ENCODE measurements at regions not wholly inside any gene's neighbourhood (a gene's known extent, or its start where the extent isn't known, plus 50 kb on each side); places are given as distances from the start of the nearest gene placed in this dataset.

DNA sequence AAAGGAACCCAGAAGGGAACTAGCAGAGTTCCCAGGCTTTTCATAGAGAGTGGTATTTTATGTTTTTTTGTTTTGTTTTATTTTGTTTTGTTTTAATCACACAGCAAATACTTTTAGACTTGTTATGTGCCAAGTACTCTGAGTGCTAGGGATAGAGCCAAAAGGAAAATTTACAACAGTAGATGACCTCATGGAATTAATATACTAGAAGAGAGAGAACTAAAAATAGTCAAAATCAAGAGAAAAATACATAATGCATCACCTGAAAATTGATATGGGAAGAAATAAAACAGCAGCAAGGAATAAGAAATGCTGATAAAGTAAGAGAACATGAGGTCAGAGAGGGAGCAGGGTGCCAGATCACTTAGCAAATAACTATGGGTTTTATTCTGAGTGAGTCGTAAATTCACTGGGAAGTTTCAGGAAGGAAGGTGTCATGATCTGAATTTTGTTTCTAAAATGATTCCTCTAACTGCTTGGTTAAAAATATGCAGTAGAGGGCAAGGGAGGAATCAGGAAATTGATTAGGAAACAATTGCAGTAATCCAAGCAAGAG is 351.0 kb downstream of the ANKRD7 start:
- H3K27me3 ChIP-seq (ENCODE audit: control insufficient read depth in 1 of 2, insufficient read depth in 1 of 2, low read length in 2 of 2), result no peaks in the 10 kb centered on the region
- H3K9ac ChIP-seq (ENCODE audit: low read length), result no peak overlapping the region
- no peak overlapping the region for H2BK12ac ChIP-seq (ENCODE audit: low read length in 2 of 2)
- no peak overlapping the region for H3K4me2 ChIP-seq (ENCODE audit: low read length, poor library complexity, severe bottlenecking)
- no peak overlapping the region for H2AFZ ChIP-seq (ENCODE audit: low read depth, low read length)
- no peak for DNase-seq
- no peak overlapping the region for H4K91ac ChIP-seq (ENCODE audit: low read length)
- no peak overlapping the region for H3K14ac ChIP-seq (ENCODE audit: low read length in 2 of 2)
- H3K18ac ChIP-seq (ENCODE audit: low read depth in 1 of 2, low read length in 2 of 2), result no peak overlapping the region
- no peak overlapping the region for H3K23ac ChIP-seq (ENCODE audit: low read length in 2 of 2)
- no peaks in the 10 kb centered on the region for H3K4me1 ChIP-seq (ENCODE audit: control insufficient read depth, insufficient read depth, low read depth, low read length)
- no peaks in the 10 kb centered on the region for H3K36me3 ChIP-seq (ENCODE audit: control insufficient read depth in 1 of 2, insufficient read depth in 2 of 2, low read depth in 1 of 2, low read length in 2 of 2)
- H3K4me3 ChIP-seq (ENCODE audit: insufficient read depth in 1 of 2, low read depth in 1 of 2, low read length in 2 of 2), result no peak overlapping the region
- no peak overlapping the region for H3K4ac ChIP-seq (ENCODE audit: low read depth in 1 of 2, low read length in 2 of 2)
- H2BK120ac ChIP-seq (ENCODE audit: low read depth, low read length), result no peak overlapping the region
- H3K27ac ChIP-seq (ENCODE audit: low read length, poor library complexity, severe bottlenecking), result no peak overlapping the region
- H2BK15ac ChIP-seq (ENCODE audit: low read depth, poor library complexity, severe bottlenecking), result no peak overlapping the region
- H4K8ac ChIP-seq (ENCODE audit: low read length), result no peak overlapping the region
- H3K9me3 ChIP-seq (ENCODE audit: control insufficient read depth, low read length), result no peaks in the 10 kb centered on the region
- H3K79me1 ChIP-seq (replicated peaks; ENCODE audit: low read length, poor library complexity, severe bottlenecking), result no peaks in the 10 kb centered on the region
- H2BK5ac ChIP-seq (ENCODE audit: low read depth, low read length, poor library complexity, severe bottlenecking), result no peak overlapping the region
- H2AK5ac ChIP-seq (ENCODE audit: low read length, severe bottlenecking), result no peak overlapping the region
- WGBS, result 88% methylated on average over 1 of the region's 1 CpG

DNA sequence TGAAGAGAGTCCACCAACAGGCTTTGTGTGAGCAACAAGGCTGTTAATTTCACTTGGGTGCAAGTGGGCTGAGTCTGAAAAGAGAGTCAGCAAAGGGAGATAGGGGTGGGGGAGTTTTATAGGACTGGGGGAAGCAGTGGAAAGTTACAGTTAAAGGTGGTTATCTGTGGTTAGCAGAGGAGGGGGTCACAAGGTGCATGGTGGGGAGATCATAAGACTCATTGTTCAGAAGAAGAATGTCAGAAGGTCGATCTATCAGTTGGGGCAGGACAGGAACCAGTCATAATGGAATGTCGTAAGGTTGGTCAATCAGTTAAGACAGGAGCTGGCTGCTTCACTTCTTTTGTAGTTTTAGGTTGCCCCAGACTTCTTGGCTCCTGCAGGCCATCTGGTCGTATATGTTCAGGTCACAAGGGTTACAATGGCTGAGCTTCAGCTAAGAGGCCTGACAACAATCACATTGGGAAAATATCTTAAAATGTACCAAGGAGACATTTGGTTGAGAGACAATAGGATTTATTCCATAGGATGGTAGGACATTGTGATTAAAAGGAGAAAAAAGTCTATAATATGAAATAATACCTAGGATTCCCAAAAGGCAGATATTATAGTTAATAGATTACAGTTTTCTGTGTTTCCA is 356.4 kb downstream of the ANKRD7 start:
- Histone ChIP-seq H3K79me1 (replicated peaks; ENCODE audit: low read length, poor library complexity, severe bottlenecking) (no peaks in the 10 kb centered on the region), H3K18ac (ENCODE audit: low read depth in 1 of 2, low read length in 2 of 2) (peak overlapping the region in 1 of 2 experiments; percentile 33), H3K4me1 (ENCODE audit: control insufficient read depth, insufficient read depth, low read depth, low read length) (no peaks in the 10 kb centered on the region), H2BK120ac (ENCODE audit: low read depth, low read length) (no peak overlapping the region), H3K36me3 (ENCODE audit: control insufficient read depth in 1 of 2, insufficient read depth in 2 of 2, low read depth in 1 of 2, low read length in 2 of 2) (no peaks in the 10 kb centered on the region), H3K23ac (ENCODE audit: low read length in 2 of 2) (no peak overlapping the region), H2BK15ac (ENCODE audit: low read depth, poor library complexity, severe bottlenecking) (no peak overlapping the region), H4K8ac (ENCODE audit: low read length) (no peak overlapping the region), H3K27ac (ENCODE audit: low read length, poor library complexity, severe bottlenecking) (no peak overlapping the region), H3K4me3 (ENCODE audit: insufficient read depth in 1 of 2, low read depth in 1 of 2, low read length in 2 of 2) (no peak overlapping the region), H3K9ac (ENCODE audit: low read length) (no peak overlapping the region), H3K14ac (ENCODE audit: low read length in 2 of 2) (no peak overlapping the region), H3K9me3 (ENCODE audit: control insufficient read depth, low read length) (no peaks in the 10 kb centered on the region), H2BK5ac (ENCODE audit: low read depth, low read length, poor library complexity, severe bottlenecking) (no peak overlapping the region), H4K91ac (ENCODE audit: low read length) (no peak overlapping the region), H2AK5ac (ENCODE audit: low read length, severe bottlenecking) (no peak overlapping the region), H3K27me3 (ENCODE audit: control insufficient read depth in 1 of 2, insufficient read depth in 1 of 2, low read length in 2 of 2) (no peaks in the 10 kb centered on the region), H3K4ac (ENCODE audit: low read depth in 1 of 2, low read length in 2 of 2) (no peak overlapping the region), H2BK12ac (ENCODE audit: low read length in 2 of 2) (no peak overlapping the region), H3K4me2 (ENCODE audit: low read length, poor library complexity, severe bottlenecking) (no peak overlapping the region), H2AFZ (ENCODE audit: low read depth, low read length) (no peak overlapping the region)
- DNase-seq, result no peak
- WGBS, result 56% methylated on average over 3 of the region's 3 CpGs

DNA sequence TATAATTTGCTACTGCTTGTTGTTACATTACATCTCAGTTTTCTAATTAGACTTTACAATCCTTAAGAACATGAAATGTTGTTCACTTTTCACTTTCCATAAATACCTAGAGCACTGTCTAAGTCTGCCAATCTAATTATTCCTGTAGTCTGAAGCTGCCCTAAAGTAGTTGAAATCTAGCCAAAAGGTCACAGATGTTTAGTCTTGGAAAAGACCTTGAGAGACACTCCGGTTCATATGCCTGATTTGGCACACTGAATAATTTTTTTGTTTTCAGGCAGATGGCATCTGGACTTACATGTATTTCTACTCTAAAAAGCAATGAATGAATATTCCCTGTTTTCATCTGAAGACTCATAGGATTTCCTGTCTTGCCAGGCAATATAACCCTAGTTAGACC is 359.1 kb downstream of the ANKRD7 start:
- H2BK12ac ChIP-seq (ENCODE audit: low read length in 2 of 2), result no peak overlapping the region
- WGBS, result 60% methylated on average over 1 of the region's 1 CpG
- no peak overlapping the region for H2BK5ac ChIP-seq (ENCODE audit: low read depth, low read length, poor library complexity, severe bottlenecking)
- H4K91ac ChIP-seq (ENCODE audit: low read length), result no peak overlapping the region
- H3K18ac ChIP-seq (ENCODE audit: low read depth in 1 of 2, low read length in 2 of 2), result no peak overlapping the region
- H3K9ac ChIP-seq (ENCODE audit: low read length), result no peak overlapping the region
- no peaks in the 10 kb centered on the region for H3K4me1 ChIP-seq (ENCODE audit: control insufficient read depth, insufficient read depth, low read depth, low read length)
- H3K4me3 ChIP-seq (ENCODE audit: insufficient read depth in 1 of 2, low read depth in 1 of 2, low read length in 2 of 2), result no peak overlapping the region
- H3K9me3 ChIP-seq (ENCODE audit: control insufficient read depth, low read length), result no peaks in the 10 kb centered on the region
- H2BK15ac ChIP-seq (ENCODE audit: low read depth, poor library complexity, severe bottlenecking), result no peak overlapping the region
- H4K8ac ChIP-seq (ENCODE audit: low read length), result no peak overlapping the region
- no peaks in the 10 kb centered on the region for H3K79me1 ChIP-seq (replicated peaks; ENCODE audit: low read length, poor library complexity, severe bottlenecking)
- no peak overlapping the region for H2BK120ac ChIP-seq (ENCODE audit: low read depth, low read length)
- no peaks in the 10 kb centered on the region for H3K27me3 ChIP-seq (ENCODE audit: control insufficient read depth in 1 of 2, insufficient read depth in 1 of 2, low read length in 2 of 2)
- H2AFZ ChIP-seq (ENCODE audit: low read depth, low read length), result no peak overlapping the region
- H3K36me3 ChIP-seq (ENCODE audit: control insufficient read depth in 1 of 2, insufficient read depth in 2 of 2, low read depth in 1 of 2, low read length in 2 of 2), result no peaks in the 10 kb centered on the region
- no peak for DNase-seq
- no peak overlapping the region for H3K14ac ChIP-seq (ENCODE audit: low read length in 2 of 2)
- H3K27ac ChIP-seq (ENCODE audit: low read length, poor library complexity, severe bottlenecking), result no peak overlapping the region
- H3K23ac ChIP-seq (ENCODE audit: low read length in 2 of 2), result no peak overlapping the region
- no peak overlapping the region for H2AK5ac ChIP-seq (ENCODE audit: low read length, severe bottlenecking)
- no peak overlapping the region for H3K4me2 ChIP-seq (ENCODE audit: low read length, poor library complexity, severe bottlenecking)
- no peak overlapping the region for H3K4ac ChIP-seq (ENCODE audit: low read depth in 1 of 2, low read length in 2 of 2)

- Histone ChIP-seq H3K79me1 (replicated peaks; ENCODE audit: low read length, poor library complexity, severe bottlenecking) (no peaks in the 10 kb centered on the region), H3K4me2 (ENCODE audit: low read length, poor library complexity, severe bottlenecking) (no peak overlapping the region), H2BK5ac (ENCODE audit: low read depth, low read length, poor library complexity, severe bottlenecking) (no peak overlapping the region), H4K8ac (ENCODE audit: low read length) (no peak overlapping the region), H2AFZ (ENCODE audit: low read depth, low read length) (no peak overlapping the region), H2BK15ac (ENCODE audit: low read depth, poor library complexity, severe bottlenecking) (no peak overlapping the region), H3K18ac (ENCODE audit: low read depth in 1 of 2, low read length in 2 of 2) (peak overlapping the region in 1 of 2 experiments; percentile 38), H3K14ac (ENCODE audit: low read length in 2 of 2) (no peak overlapping the region), H2BK120ac (ENCODE audit: low read depth, low read length) (no peak overlapping the region), H3K9me3 (ENCODE audit: control insufficient read depth, low read length) (no peaks in the 10 kb centered on the region), H2BK12ac (ENCODE audit: low read length in 2 of 2) (no peak overlapping the region), H3K27ac (ENCODE audit: low read length, poor library complexity, severe bottlenecking) (no peak overlapping the region), H4K91ac (ENCODE audit: low read length) (no peak overlapping the region), H3K27me3 (ENCODE audit: control insufficient read depth in 1 of 2, insufficient read depth in 1 of 2, low read length in 2 of 2) (no peaks in the 10 kb centered on the region), H3K9ac (ENCODE audit: low read length) (no peak overlapping the region), H3K4ac (ENCODE audit: low read depth in 1 of 2, low read length in 2 of 2) (no peak overlapping the region), H3K4me1 (ENCODE audit: control insufficient read depth, insufficient read depth, low read depth, low read length) (no peaks in the 10 kb centered on the region), H2AK5ac (ENCODE audit: low read length, severe bottlenecking) (no peak overlapping the region), H3K4me3 (ENCODE audit: insufficient read depth in 1 of 2, low read depth in 1 of 2, low read length in 2 of 2) (no peak overlapping the region), H3K36me3 (ENCODE audit: control insufficient read depth in 1 of 2, insufficient read depth in 2 of 2, low read depth in 1 of 2, low read length in 2 of 2) (no peaks in the 10 kb centered on the region), H3K23ac (ENCODE audit: low read length in 2 of 2) (no peak overlapping the region)
- DNase-seq, result no peak
- 83% methylated on average over 1 of the region's 1 CpG for WGBS
These were observed 361.7 kb downstream of the ANKRD7 start for GRCh38 chr7:118586248-118586647.

Measured in mesenchymal stem cell (in vitro differentiated cells and primary cell).